ENCODE measurements at regions not wholly inside any gene's neighbourhood (a gene's known extent, or its start where the extent isn't known, plus 50 kb on each side); places are given as distances from the start of the nearest gene placed in this dataset.

GRCh38 chr2:158049129-158049855 lies 52.4 kb upstream of the UPP2 start:
- DNase-seq (ENCODE audit: low read depth) = no peak

GRCh38 chr2:158048327-158048726 lies 53.3 kb upstream of the UPP2 start:
- no peak for DNase-seq (ENCODE audit: low read depth)

- peak; percentile 50 for DNase-seq (ENCODE audit: low read depth)
Observed at GRCh38 chr2:158047156-158047611, 54.5 kb upstream of the UPP2 start.

- no peak for DNase-seq (ENCODE audit: low read depth)
Observed at GRCh38 chr2:158046121-158046880, 55.4 kb upstream of the UPP2 start.

- no peak for DNase-seq (ENCODE audit: low read depth)
Observed at GRCh38 chr2:158045362-158045761, 56.3 kb upstream of the UPP2 start.

- no peak for DNase-seq (ENCODE audit: low read depth)
Observed at GRCh38 chr2:158043181-158043948, 58.3 kb upstream of the UPP2 start.

DNA sequence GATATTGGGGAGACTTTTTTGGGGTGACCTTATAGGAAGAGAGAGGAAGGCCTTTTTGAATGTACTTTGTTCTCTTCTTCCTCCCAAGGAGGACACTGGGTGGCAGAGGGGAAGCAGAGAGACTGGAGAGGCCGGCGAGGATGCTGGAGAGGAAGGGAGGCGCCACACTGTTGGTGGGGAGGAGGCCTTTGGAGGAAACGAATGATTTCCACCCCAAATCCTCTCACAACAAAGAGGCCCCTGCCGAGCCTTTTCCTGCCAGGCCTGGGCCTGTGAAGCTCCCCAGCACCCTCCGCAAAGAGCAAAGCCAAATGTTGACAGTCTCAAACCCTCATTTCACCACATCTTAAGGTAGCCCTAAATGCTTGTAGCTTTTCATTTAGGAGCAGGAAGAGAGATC lies 59.0 kb upstream of the UPP2 start:
- no peak for DNase-seq (ENCODE audit: low read depth)

- DNase-seq (ENCODE audit: low read depth) = no peak
Observed at GRCh38 chr2:158042245-158042644, 59.4 kb upstream of the UPP2 start.

DNA sequence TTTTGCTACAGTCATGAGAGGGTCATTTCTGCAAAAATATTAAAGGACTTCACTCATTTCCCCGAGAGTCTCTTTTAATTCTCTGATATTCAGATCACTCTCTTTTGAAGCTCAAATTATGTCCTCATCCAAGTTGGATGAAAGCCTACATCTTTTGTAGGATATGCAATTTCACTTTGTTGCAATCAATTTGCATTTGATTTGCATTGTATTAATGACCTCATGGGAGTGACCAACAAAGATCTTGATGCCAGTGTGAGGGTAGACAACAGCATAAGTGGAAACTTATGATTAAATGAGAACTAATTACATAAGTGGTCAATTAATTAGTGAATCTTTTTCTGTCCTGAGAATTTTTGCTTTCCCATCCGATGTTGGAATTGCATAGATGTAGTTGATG lies 60.3 kb upstream of the UPP2 start:
- DNase-seq (ENCODE audit: low read depth) = no peak

DNA sequence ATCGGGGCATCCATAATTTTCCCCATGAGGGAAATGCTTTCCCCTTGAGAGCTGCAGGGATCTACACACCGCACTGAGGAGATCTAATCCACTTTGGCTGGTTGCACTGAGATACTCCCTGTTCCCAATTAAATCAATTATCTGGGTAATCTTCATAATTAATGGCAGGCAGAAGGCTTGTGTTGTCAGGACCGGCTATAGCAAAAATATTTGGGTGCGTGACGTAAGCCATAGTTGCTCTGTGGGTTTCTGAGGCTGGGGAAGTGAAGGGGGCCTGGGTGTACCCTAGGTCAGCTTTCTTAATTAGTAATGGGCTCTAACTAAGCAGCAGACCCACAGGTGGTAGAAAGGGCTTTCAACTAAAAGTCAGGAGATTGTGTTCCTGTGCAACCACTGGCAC lies 62.8 kb upstream of the UPP2 start:
- no peak for DNase-seq (ENCODE audit: low read depth)

DNA sequence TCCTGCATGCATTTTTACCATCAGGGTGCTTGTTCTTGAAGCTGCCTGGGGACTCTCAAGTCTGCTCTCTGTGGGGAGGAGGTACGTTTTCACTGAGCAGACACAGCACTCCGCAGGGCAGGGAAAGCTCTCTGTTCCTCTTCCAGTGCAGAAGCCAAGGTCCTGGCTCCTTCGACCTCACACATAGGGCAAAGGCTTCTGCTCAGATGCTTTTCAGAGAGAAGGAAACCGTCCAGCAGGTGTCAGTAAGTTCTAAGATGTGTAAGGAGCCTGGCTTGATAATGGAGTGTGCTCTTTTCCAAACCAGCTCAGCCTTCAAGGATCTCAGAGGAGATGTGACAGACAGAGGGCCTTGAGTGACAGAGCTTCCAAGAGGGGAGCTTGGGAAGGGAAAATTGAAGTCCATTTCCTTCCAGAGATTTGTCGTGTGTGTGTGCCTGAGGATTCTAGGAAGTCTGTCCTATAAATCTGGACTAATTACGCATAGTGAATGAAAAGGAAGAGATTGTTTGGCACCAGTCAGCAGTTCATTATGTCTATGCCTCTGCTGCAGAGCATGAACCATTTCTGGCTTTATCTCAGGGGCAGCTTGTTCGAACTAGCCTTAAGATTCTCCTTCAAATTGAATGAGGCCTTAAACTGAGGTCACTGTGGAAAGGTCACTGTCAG lies 67.3 kb upstream of the UPP2 start:
- DNase-seq (ENCODE audit: low read depth) = no peak

GRCh38 chr2:158031371-158031770 lies 70.3 kb upstream of the UPP2 start:
- DNase-seq (ENCODE audit: low read depth) = no peak

DNA sequence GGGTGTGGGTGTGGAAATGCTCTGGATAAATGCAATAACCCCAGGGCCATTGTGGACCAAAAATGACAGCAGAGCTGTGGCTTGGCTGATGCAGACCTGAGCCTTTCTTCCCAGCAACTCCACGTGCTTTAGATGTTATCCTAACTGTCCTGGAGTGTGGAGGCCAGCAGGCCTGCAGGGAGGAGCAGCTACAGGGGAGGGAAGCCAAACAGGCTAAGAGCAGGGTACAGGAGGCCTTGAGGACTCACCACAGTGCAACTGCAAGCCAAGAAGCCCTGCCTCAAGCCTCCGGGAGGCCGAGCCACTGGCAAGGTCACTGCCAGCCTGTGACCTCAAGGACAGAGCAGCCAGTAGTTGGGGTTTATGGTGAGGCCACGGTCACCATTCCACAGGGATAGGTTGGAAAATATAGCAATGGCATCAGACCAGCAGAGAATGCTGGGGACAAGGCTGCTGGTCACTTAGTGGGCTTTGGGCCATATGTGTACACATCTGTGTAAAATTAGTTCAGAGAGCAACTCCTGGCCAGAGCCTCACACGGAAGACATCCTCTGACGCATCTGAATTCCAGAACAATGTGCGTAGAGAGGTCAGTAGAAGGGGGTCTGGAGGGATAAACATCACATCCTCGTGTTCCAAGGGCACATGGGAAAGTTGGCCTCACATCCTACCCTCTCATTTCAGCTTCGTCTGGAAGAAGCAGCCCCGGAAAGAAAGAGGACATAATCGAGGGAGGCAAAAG lies 76.2 kb upstream of the UPP2 start:
- no peak for DNase-seq (ENCODE audit: low read depth)

DNA sequence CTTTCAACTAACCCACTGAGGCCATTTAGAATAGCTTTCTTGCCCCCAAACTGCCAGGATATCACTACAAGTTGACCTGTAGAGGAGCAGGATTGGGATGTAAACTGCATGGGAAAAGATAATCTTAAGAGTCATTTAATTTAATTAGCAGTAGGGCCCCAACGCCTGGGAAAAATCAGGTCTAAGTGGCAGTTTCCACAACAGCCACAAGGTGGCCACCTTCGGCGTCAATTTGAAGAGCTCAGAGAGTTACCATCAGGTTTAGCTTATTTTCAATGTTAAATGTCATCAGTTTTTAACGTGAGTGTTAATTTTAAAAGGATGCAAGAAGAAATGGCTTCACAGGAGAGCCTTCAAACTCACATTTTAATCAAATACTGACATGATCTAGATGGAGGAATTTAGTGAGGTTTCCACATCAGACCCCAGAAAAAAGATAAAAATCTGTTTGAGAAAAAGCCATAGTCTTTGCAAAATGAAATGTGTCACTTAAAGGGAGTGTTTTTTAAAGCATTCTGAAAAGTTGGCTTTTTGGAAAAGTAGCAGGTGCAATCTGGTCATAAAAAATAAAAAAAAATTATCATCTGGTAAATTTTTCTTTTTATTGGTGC lies 77.3 kb upstream of the UPP2 start:
- DNase-seq (ENCODE audit: low read depth) = no peak

DNA sequence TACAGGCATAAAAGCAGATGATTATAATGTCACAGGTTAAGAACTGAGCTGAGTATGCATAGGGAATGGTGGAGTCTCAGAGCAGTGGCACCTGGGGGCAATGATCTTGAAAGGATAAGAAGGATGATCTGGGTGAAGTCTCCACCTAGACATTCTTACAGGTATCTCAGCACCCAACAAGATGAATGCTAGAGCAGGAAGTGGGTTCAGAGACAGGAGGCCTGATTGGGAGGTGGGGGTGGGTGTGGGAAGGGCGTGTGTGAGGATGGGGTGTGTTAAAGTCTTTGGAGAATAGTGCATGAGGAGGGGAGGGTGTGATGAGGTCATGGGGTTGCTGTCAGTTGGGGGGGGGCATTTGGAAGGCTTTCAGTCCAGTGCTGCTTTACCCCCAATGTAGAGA lies 78.8 kb upstream of the UPP2 start:
- DNase-seq (ENCODE audit: low read depth) = no peak

DNA sequence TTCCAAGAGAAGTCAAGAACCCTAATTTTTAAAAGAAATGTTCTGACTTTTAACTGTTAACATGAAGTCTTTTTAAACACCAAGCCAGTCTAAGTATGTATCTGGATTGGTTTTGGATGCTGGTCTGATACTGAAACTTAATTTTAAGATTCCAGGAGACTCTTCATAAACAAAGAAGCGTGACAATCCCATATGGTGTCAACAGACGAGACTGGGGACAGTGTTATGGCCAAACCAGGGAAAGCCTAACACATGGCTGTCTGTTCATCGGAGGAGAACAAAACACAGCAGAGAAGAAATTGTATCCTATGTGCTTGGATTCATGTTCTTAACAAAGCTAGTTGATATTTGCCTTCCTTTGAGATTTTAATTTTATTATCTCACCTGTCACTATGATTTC lies 80.5 kb upstream of the UPP2 start:
- no peak for DNase-seq (ENCODE audit: low read depth)

GRCh38 chr2:158015428-158016076 lies 86.1 kb upstream of the UPP2 start:
- DNase-seq (ENCODE audit: low read depth) = no peak

DNA sequence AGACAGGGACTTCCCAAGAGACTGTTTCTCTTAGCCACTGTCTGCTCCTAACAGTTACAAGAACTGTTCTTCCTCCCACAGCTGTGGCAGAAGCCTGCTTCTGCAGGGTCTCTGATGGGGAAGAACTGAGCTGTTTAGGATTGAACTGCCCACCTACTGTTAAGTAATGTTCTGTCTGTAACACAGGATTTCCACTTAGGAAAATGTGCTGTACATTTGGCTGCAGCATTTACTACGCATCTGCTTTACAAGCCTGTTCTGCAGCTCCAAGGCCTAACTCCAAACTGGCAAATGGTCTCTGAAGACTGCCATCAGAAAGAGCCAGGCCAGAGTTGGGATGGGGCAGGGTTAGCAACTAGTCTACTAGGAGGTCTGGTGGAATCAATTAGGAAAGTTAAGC lies 87.8 kb upstream of the UPP2 start:
- no peak for DNase-seq (ENCODE audit: low read depth)

DNA sequence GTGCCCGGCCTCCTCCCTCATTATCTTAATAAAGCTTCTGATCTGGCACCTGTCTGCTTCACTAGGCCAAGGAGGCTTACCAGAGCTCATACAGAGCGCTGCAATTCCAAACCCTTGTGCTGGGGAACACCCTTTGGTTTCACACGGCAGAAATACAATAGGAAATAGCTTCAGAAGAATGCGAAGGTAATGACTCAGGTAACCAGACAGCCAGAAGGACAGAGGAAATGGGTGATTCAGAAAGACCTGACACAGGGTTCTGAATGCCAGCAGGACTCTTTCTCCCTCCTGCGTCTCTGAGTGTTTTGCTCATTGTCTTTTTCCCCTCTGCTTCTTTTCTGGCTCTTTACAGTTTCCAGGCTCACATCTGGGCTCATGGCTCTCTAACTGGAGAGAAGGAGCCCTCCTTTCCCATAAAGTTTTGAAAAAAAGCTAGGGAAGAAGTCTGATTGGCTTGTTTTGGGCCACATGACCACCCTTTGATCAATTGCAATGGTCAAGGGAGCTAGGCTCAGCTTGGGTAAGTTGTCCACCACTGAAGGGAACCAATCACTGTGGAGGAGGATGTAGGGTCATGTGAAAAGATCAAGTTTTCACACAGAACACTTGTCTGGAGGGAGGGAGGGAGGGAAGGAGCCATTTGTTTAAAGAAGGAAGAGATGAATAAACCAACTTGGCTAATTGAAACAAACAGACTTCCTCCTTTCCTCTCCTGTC lies 90.5 kb upstream of the UPP2 start:
- no peak for DNase-seq (ENCODE audit: low read depth)

- DNase-seq (ENCODE audit: low read depth) = no peak
Observed at GRCh38 chr2:158009399-158009798, 92.3 kb upstream of the UPP2 start.

All from CMK (cell line).